ENCODE measurements at regions not wholly inside any gene's neighbourhood (a gene's known extent, or its start where the extent isn't known, plus 50 kb on each side); places are given as distances from the start of the nearest gene placed in this dataset.
"Not testable (repeated sequence)": the region's sequence is repeated elsewhere in the genome, so short reads cannot be mapped to it uniquely, and the experiment has no call there.

DNA sequence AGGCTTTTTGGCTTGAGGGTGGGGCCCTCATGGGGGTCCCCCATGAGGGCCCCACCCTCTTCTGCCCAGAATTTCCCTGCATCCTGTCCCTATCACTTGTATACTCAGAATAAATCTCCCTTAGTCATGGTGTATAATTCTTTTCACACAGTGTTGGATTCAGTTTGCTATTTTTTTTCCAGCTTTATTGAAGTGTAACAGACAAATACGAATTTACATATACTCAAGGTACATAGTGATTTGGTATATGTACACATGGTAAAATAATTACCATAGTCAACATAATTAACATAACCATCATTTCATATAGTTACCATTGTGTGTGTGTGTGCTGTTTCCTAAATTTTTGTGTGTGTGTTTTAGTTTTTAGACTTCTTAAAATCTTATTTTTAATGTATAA is 289.4 kb downstream of the CNTNAP3B start:
- H3K4me3 Mint-ChIP-seq; intact Hi-C loops (cut with micrococcal nuclease); H3K36me3 Mint-ChIP-seq (ENCODE audit: low read depth); H3K27me3 Mint-ChIP-seq (ENCODE audit: insufficient read depth); DNase-seq (ENCODE audit: low spot score); H3K27ac Mint-ChIP-seq; H3K9me3 Mint-ChIP-seq; H3K4me1 Mint-ChIP-seq (ENCODE audit: low read depth): not testable (repeated sequence)

DNA sequence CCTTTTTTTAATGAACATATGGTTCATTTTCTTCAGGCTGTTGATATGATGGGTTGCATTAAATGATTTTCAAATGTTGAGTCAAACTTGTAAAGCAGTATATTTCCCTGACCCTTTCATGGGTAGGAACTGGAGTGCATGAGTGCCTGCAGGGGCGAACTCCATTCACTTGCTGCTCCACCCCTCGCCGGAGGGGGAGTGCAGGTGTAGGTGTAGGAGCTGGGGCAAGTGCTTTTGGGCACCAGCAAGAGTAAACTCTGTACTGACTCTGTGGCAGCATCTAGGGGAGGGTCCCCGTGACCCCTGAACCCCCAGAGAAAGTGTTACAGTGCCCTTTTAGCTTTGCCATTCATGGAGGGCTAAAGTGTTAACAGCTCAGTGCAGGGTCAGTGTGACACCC is 290.3 kb downstream of the CNTNAP3B start:
- H3K27ac Mint-ChIP-seq; H3K36me3 Mint-ChIP-seq (ENCODE audit: low read depth); H3K4me1 Mint-ChIP-seq (ENCODE audit: low read depth); H3K27me3 Mint-ChIP-seq (ENCODE audit: insufficient read depth); H3K4me3 Mint-ChIP-seq; intact Hi-C loops (cut with micrococcal nuclease); DNase-seq (ENCODE audit: low spot score); H3K9me3 Mint-ChIP-seq: not testable (repeated sequence)

DNA sequence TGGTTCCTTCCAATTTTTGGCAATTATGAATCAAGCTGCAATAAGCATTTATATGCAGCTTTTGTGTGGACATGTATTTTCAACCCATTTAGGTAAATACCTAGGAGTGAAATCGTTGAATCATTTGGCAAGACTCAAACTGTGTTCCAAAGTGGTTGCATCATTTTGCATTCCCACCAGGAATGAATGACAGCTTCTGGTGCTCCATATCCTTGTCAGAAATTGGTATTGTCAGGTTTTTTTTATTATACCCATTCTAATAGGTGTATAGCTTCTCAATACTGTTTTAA is 290.7 kb downstream of the CNTNAP3B start:
- H3K27me3 Mint-ChIP-seq (ENCODE audit: insufficient read depth); H3K4me3 Mint-ChIP-seq; intact Hi-C loops (cut with micrococcal nuclease); H3K27ac Mint-ChIP-seq; H3K4me1 Mint-ChIP-seq (ENCODE audit: low read depth); H3K36me3 Mint-ChIP-seq (ENCODE audit: low read depth); H3K9me3 Mint-ChIP-seq; DNase-seq (ENCODE audit: low spot score): not testable (repeated sequence)

DNA sequence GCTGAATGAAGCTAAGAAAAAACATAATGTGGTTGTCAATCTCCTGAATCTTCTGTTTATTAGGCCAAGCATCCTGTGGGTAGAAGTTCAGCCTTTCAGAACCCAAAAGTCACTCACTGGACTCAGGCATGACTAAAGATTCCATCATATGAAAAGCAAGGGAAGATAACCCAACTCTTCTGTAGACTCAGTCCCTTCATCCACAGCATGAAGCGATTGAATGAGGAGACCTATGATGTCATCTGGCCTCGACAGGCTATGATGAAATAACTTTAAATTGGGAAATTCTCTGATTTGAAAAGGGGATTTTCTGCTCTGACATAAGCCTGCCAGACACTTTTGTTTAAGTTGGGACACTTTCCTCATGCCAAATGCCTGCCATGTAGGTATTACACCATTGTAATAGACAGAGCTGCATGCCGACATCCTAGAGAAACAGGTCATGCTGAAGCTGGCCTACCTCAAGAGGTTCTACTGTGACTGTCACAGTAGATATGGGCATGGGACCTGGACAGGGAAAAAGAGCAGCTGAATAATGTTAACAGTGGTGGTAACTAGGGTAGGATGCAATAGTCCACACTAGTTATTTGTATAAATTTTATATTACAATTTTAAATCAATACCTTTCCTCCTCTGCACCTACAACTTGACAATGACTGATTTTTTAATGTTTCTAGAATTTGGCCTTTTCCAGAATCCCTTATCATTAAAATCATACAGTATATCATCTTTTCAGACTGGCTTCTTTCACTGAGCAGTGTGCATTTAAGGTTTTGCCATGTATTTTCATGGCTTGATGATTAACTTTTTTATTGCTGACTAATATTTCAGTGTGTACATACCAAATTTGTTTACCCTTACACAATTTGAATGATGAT is 291.3 kb downstream of the CNTNAP3B start:
- H3K4me1 Mint-ChIP-seq (ENCODE audit: low read depth); intact Hi-C loops (cut with micrococcal nuclease); H3K9me3 Mint-ChIP-seq; H3K27ac Mint-ChIP-seq; DNase-seq (ENCODE audit: low spot score); H3K27me3 Mint-ChIP-seq (ENCODE audit: insufficient read depth); H3K4me3 Mint-ChIP-seq; H3K36me3 Mint-ChIP-seq (ENCODE audit: low read depth): not testable (repeated sequence)

DNA sequence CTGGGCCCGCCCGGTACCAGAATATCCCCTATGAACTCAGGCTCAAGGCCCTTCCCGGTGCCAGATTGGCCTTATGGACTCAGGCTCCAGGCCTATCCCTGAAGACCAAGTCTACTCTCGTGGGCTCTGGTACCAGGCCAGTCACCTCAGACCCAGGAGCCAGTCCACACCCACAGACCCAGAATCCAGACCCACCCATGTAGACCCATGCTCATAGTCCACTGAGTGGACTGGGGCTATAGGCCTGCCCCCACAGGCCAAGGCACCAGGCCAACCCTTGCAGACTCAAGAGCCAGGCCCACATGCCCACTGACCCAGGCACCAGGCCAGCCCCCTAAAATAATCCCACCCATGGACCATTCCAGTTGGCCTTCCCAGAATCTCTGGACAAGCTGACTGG is 296.1 kb downstream of the CNTNAP3B start:
- DNase-seq (ENCODE audit: low spot score); H3K9me3 Mint-ChIP-seq; H3K4me1 Mint-ChIP-seq (ENCODE audit: low read depth); H3K27ac Mint-ChIP-seq; intact Hi-C loops (cut with micrococcal nuclease); H3K4me3 Mint-ChIP-seq; H3K36me3 Mint-ChIP-seq (ENCODE audit: low read depth); H3K27me3 Mint-ChIP-seq (ENCODE audit: insufficient read depth): not testable (repeated sequence)

DNA sequence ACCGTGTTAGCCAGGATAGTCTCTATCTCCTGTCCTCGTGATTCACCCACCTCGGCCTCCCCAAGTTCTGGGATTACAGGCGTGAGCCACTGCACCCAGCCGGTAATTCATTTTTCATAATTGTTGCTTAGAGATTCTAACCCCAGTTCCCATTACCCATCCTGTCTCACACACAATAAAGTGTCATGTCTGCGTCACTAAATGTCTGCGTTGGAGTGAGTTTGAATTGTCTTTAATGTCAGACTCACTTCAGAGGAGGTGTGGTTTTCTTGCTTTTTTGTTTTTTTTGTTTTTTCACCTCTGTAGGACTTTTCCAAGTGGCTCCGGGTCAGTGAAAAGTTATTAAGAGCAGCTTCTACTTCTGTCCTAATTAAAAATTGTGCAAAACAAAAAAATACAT is 304.5 kb downstream of the CNTNAP3B start:
- H3K27ac Mint-ChIP-seq; H3K4me1 Mint-ChIP-seq (ENCODE audit: low read depth); H3K36me3 Mint-ChIP-seq (ENCODE audit: low read depth); intact Hi-C loops (cut with micrococcal nuclease); H3K4me3 Mint-ChIP-seq; DNase-seq (ENCODE audit: low spot score); H3K9me3 Mint-ChIP-seq; H3K27me3 Mint-ChIP-seq (ENCODE audit: insufficient read depth): not testable (repeated sequence)

DNA sequence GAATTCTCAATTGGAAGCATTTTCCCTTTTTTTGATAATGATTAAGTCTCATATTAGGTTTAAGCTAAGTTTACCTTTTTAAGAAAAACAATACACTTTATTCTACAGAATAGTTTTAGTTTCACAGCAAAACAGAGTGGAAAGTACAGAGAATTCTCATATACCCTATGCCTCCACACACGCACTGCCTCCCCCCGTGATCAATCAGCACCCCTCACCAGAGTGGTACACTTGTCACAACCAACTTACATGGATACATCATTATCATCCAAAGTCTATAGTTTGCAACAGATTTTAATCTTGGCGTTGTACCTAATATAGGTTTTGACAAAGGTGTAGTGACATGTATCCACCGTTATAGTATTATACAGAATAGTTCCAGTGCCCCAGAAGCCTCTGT is 326.5 kb downstream of the CNTNAP3B start:
- H3K36me3 Mint-ChIP-seq (ENCODE audit: low read depth); intact Hi-C loops (cut with micrococcal nuclease); H3K9me3 Mint-ChIP-seq; H3K27ac Mint-ChIP-seq; H3K4me1 Mint-ChIP-seq (ENCODE audit: low read depth); H3K27me3 Mint-ChIP-seq (ENCODE audit: insufficient read depth); DNase-seq (ENCODE audit: low spot score); H3K4me3 Mint-ChIP-seq: not testable (repeated sequence)

DNA sequence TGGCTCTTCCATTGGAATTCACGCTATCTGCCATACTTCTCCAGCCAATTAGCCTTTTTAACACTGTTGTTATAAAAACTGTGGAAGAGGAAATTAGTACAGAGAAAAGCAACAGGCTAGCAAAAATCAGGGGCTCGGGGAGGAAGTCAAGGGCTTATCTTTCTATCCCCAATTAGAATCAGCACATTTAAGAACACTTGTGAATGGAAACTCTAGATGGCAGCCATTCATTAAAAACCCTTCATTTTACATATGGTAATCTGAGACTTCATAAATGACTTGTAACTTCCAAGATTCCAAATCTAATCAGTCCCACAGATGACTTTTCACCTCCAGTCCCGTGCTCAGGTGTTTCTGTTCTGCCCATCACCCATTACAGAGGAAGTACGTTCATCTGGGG is 330.5 kb downstream of the CNTNAP3B start:
- H3K27ac Mint-ChIP-seq; H3K9me3 Mint-ChIP-seq; H3K27me3 Mint-ChIP-seq (ENCODE audit: insufficient read depth); DNase-seq (ENCODE audit: low spot score); H3K4me3 Mint-ChIP-seq; H3K4me1 Mint-ChIP-seq (ENCODE audit: low read depth); H3K36me3 Mint-ChIP-seq (ENCODE audit: low read depth); intact Hi-C loops (cut with micrococcal nuclease): not testable (repeated sequence)

DNA sequence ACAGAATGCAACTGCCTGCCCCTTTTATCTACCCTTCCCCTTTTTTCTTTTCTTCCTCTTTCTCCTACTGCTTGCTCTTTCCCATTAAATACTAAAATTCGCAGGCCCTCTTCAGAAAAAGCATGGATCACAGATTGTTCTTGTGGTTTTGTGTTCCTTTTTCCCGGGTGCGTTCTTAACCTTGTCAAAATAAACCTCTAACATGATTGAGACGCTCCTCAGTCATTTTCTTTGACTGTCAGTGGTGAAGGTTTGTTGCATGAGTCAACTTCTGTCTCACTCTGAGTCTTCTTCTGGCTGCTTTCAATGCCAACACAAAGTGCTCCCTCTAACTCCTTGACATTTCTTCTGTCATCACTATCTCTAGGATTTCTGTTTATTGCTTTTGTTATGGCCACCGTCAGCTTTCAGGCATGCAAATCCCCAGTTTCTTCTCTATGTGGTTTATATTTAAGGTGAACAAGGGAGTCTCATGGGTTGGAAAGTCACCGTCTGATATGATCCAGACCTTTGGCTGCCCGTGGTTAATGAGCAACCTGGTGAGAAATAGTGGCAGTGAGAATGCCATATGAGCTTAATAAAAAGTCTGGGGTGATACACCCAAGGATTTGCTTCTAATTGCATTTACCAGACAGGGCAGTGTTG is 338.4 kb downstream of the CNTNAP3B start:
- not testable (repeated sequence) for H3K27me3 Mint-ChIP-seq (ENCODE audit: insufficient read depth)

DNA sequence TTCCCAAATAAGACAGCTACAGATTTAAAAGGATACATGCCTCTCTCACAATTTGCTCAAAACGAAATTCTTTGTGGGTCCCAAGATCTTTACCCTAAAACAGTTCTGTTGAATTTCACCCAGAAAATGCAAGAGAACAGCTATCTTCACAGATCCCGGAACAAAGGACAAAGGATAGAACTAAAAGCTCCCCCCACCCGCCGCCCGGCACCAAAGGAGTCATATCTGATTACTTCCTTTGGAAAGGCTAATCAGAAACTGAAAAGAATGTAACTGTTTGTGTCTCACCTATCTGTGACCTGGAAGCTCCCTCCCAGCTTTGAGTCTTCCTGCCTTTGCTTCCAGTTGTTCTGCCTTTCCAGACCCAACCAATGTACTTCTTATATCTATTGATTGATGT is 339.2 kb downstream of the CNTNAP3B start:
- H3K27ac Mint-ChIP-seq; H3K4me3 Mint-ChIP-seq; H3K27me3 Mint-ChIP-seq (ENCODE audit: insufficient read depth); H3K4me1 Mint-ChIP-seq (ENCODE audit: low read depth); intact Hi-C loops (cut with micrococcal nuclease); H3K36me3 Mint-ChIP-seq (ENCODE audit: low read depth); DNase-seq (ENCODE audit: low spot score); H3K9me3 Mint-ChIP-seq: not testable (repeated sequence)

More for the DNA sequence above, 338.4 kb downstream of the CNTNAP3B start:
- H3K27ac Mint-ChIP-seq; H3K4me1 Mint-ChIP-seq (ENCODE audit: low read depth); intact Hi-C loops (cut with micrococcal nuclease); H3K36me3 Mint-ChIP-seq (ENCODE audit: low read depth); DNase-seq (ENCODE audit: low spot score); H3K4me3 Mint-ChIP-seq; H3K9me3 Mint-ChIP-seq: not testable (repeated sequence)

DNA sequence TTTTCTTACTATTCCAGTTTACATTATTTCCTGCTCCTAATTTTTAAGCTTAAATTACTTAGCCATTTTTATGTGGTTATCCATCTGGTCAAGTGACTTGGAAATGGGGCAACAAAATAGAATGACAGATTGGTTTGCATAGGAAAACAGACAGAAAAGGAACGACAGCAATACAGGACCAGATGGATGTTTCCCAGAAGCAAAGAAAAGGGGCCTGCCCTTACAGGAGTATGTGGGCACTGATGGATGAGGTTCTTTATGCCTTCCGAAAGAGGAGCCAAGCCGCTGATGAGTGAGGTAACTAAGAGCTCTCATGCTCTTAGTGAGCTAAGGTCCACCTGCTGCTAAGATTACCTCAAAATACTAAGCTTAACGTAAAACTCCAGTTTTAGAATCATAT is 339.8 kb downstream of the CNTNAP3B start:
- H3K9me3 Mint-ChIP-seq; H3K27ac Mint-ChIP-seq; intact Hi-C loops (cut with micrococcal nuclease); H3K27me3 Mint-ChIP-seq (ENCODE audit: insufficient read depth); H3K4me3 Mint-ChIP-seq; H3K36me3 Mint-ChIP-seq (ENCODE audit: low read depth); DNase-seq (ENCODE audit: low spot score); H3K4me1 Mint-ChIP-seq (ENCODE audit: low read depth): not testable (repeated sequence)

DNA sequence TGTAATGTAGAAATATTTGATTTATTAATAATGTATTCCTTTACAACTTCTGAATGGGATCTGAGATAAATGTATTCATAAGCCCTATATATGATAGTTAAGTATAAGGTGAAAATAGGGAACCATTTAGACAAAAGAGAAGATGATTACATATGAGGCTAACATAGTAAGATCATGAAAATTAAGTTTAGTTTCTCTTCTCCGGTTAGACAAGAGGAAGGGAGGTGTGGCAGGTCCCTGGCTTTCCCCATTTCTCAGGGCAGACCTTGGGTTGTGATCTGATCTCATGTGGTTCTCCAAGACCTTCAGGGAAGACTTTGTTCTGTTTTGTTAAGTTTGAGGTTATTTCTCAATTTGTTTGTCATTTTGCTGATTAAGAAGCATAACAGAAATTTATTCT is 341.3 kb downstream of the CNTNAP3B start:
- H3K4me1 Mint-ChIP-seq (ENCODE audit: low read depth); intact Hi-C loops (cut with micrococcal nuclease); H3K27ac Mint-ChIP-seq; DNase-seq (ENCODE audit: low spot score); H3K4me3 Mint-ChIP-seq; H3K9me3 Mint-ChIP-seq; H3K27me3 Mint-ChIP-seq (ENCODE audit: insufficient read depth); H3K36me3 Mint-ChIP-seq (ENCODE audit: low read depth): not testable (repeated sequence)

DNA sequence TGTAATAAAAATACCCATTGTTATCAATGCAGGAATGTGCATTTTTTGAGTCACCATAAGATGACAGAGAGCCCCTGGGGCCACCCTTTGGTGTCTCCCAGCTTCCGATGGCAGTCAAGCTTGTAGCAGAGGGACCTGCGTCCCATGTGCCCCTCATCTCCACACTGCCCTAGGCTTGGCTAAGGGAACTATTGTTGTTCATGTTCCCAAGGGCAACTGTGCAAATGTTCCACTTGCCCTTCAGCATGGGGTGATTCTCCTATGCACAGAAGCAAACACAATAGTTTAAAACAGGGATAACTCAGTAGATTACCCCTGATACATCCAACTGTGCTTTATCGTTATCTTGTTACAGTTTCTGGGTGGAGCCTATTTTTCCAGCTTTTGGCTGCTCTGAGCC is 342.0 kb downstream of the CNTNAP3B start:
- H3K27me3 Mint-ChIP-seq (ENCODE audit: insufficient read depth); H3K27ac Mint-ChIP-seq; H3K4me3 Mint-ChIP-seq; H3K4me1 Mint-ChIP-seq (ENCODE audit: low read depth); H3K9me3 Mint-ChIP-seq; DNase-seq (ENCODE audit: low spot score); intact Hi-C loops (cut with micrococcal nuclease); H3K36me3 Mint-ChIP-seq (ENCODE audit: low read depth): not testable (repeated sequence)

DNA sequence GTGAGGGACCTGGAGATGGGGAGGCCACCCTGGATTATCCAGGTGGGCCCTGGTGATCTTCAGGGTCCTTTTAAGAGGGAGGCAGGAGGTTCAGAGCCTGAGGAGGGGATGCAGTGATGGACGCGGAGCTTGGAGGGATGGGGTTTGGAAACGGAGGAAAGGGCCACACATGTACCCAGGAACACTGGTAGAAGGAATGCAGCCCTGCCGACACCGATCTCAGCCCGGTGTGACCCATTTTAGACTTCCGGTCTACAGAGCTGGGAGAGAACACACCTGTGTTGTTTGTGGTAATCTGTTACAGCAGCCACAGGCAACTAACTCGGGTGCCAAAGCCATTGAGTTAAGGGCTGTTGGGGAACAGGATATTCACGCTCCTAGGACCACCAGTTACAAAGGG is 345.2 kb downstream of the CNTNAP3B start:
- DNase-seq (ENCODE audit: low spot score); H3K27ac Mint-ChIP-seq; H3K27me3 Mint-ChIP-seq (ENCODE audit: insufficient read depth); H3K4me1 Mint-ChIP-seq (ENCODE audit: low read depth); H3K9me3 Mint-ChIP-seq; H3K4me3 Mint-ChIP-seq; H3K36me3 Mint-ChIP-seq (ENCODE audit: low read depth); intact Hi-C loops (cut with micrococcal nuclease): not testable (repeated sequence)

All from activated T-helper 1 cell treated with anti-CD3 and anti-CD28 coated beads, Interleukin-12 subunit alpha, Interleukin-12 subunit beta, Interleukin-2, Interleukin-4 antibody, amounts not matched to agents 30 ng/mL and 10 ng/mL and 1 ng/mL, durations not matched to agents 14 hours and 24 hours and 36 hours (primary cell).